ENCODE measurements at regions not wholly inside any gene's neighbourhood (a gene's known extent, or its start where the extent isn't known, plus 50 kb on each side); places are given as distances from the start of the nearest gene placed in this dataset.

- DNase-seq (ENCODE audit: low read depth in 2 of 2): no peak
Measured at GRCh38 chr12:94753036-94753679, 102.8 kb upstream of the TMCC3 start.

GRCh38 chr12:94750864-94751263 lies 100.5 kb upstream of the TMCC3 start:
- no peak for DNase-seq (ENCODE audit: low read depth in 2 of 2)

- no peak for DNase-seq (ENCODE audit: low read depth in 2 of 2)
Measured at GRCh38 chr12:94749890-94750289, 99.5 kb upstream of the TMCC3 start.

GRCh38 chr12:94749455-94749854 lies 99.1 kb upstream of the TMCC3 start:
- DNase-seq (ENCODE audit: low read depth in 2 of 2): no peak

GRCh38 chr12:94748726-94749421 lies 98.5 kb upstream of the TMCC3 start:
- no peak for DNase-seq (ENCODE audit: low read depth in 2 of 2)

- no peak for DNase-seq (ENCODE audit: low read depth in 2 of 2)
Measured at GRCh38 chr12:94745562-94745961, 95.2 kb upstream of the TMCC3 start.

- DNase-seq (ENCODE audit: low read depth in 2 of 2): no peak
Measured at GRCh38 chr12:94743174-94743573, 92.8 kb upstream of the TMCC3 start.

- no peak for DNase-seq (ENCODE audit: low read depth in 2 of 2)
Measured at GRCh38 chr12:94740601-94741362, 90.4 kb upstream of the TMCC3 start.

- no peak for DNase-seq (ENCODE audit: low read depth in 2 of 2)
Measured at GRCh38 chr12:94736820-94737219, 86.5 kb upstream of the TMCC3 start.

- no peak for DNase-seq (ENCODE audit: low read depth in 2 of 2)
Measured at GRCh38 chr12:94736004-94736403, 85.6 kb upstream of the TMCC3 start.

- no peak for DNase-seq (ENCODE audit: low read depth in 2 of 2)
Measured at GRCh38 chr12:94733727-94734126, 83.4 kb upstream of the TMCC3 start.

- no peak for DNase-seq (ENCODE audit: low read depth in 2 of 2)
Measured at GRCh38 chr12:94732367-94732990, 82.1 kb upstream of the TMCC3 start.

- no peak for DNase-seq (ENCODE audit: low read depth in 2 of 2)
Measured at GRCh38 chr12:94731733-94732360, 81.5 kb upstream of the TMCC3 start.

- no peak for DNase-seq (ENCODE audit: low read depth in 2 of 2)
Measured at GRCh38 chr12:94730847-94731246, 80.5 kb upstream of the TMCC3 start.

GRCh38 chr12:94726236-94726835 lies 76.0 kb upstream of the TMCC3 start:
- no peak for DNase-seq (ENCODE audit: low read depth in 2 of 2)

- DNase-seq (ENCODE audit: low read depth in 2 of 2): no peak
Measured at GRCh38 chr12:94725375-94726168, 75.2 kb upstream of the TMCC3 start.

GRCh38 chr12:94722664-94723063 lies 72.3 kb upstream of the TMCC3 start:
- no peak for DNase-seq (ENCODE audit: low read depth in 2 of 2)

- no peak for DNase-seq (ENCODE audit: low read depth in 2 of 2)
Measured at GRCh38 chr12:94721173-94721572, 70.8 kb upstream of the TMCC3 start.

GRCh38 chr12:94718114-94718513 lies 67.8 kb upstream of the TMCC3 start:
- no peak for DNase-seq (ENCODE audit: low read depth in 2 of 2)

- no peak for DNase-seq (ENCODE audit: low read depth in 2 of 2)
Measured at GRCh38 chr12:94717656-94718055, 67.3 kb upstream of the TMCC3 start.

GRCh38 chr12:94717108-94717507 lies 66.8 kb upstream of the TMCC3 start:
- DNase-seq (ENCODE audit: low read depth in 2 of 2): no peak

Measured in stimulated activated CD4-positive, alpha-beta T cell treated with anti-CD3 and anti-CD28 coated beads, Interleukin-1b, Interleukin-23, amount 100 ng/mL, for 4 hours (primary cell).